ENCODE measurements at regions not wholly inside any gene's neighbourhood (a gene's known extent, or its start where the extent isn't known, plus 50 kb on each side); places are given as distances from the start of the nearest gene placed in this dataset.

GRCh38 chr2:42908518-42909200 is 116.3 kb upstream of the HAAO start:
- no peak overlapping the region for H3K27ac Mint-ChIP-seq
- H3K9me3 Mint-ChIP-seq: no peaks in the 10 kb centered on the region
- H3K4me1 Mint-ChIP-seq (ENCODE audit: low read depth): peaks cover 4% of the 10 kb centered on the region
- no peak overlapping the region for H3K4me3 Mint-ChIP-seq
- no peaks in the 10 kb centered on the region for H3K36me3 Mint-ChIP-seq (ENCODE audit: low read depth)
- H3K27me3 Mint-ChIP-seq: peaks cover 4% of the 10 kb centered on the region

GRCh38 chr2:42907835-42908234 is 115.5 kb upstream of the HAAO start:
- no peak overlapping the region for H3K4me3 Mint-ChIP-seq
- H3K36me3 Mint-ChIP-seq (ENCODE audit: low read depth): no peaks in the 10 kb centered on the region
- H3K27ac Mint-ChIP-seq: no peak overlapping the region
- H3K27me3 Mint-ChIP-seq: peaks cover 4% of the 10 kb centered on the region
- H3K9me3 Mint-ChIP-seq: no peaks in the 10 kb centered on the region
- no peaks in the 10 kb centered on the region for H3K4me1 Mint-ChIP-seq (ENCODE audit: low read depth)

- Mint-ChIP-seq H3K36me3 (ENCODE audit: low read depth) (no peaks in the 10 kb centered on the region), H3K9me3 (no peaks in the 10 kb centered on the region), H3K27me3 (peaks cover 4% of the 10 kb centered on the region), H3K4me1 (ENCODE audit: low read depth) (no peaks in the 10 kb centered on the region), H3K27ac (no peak overlapping the region), H3K4me3 (no peak overlapping the region)
These were observed 114.4 kb upstream of the HAAO start for GRCh38 chr2:42906557-42907411.

GRCh38 chr2:42906111-42906556 is 113.8 kb upstream of the HAAO start:
- Mint-ChIP-seq H3K4me3 (no peak overlapping the region), H3K9me3 (no peaks in the 10 kb centered on the region), H3K4me1 (ENCODE audit: low read depth) (no peaks in the 10 kb centered on the region), H3K27ac (no peak overlapping the region), H3K36me3 (ENCODE audit: low read depth) (no peaks in the 10 kb centered on the region), H3K27me3 (peaks cover 4% of the 10 kb centered on the region)

GRCh38 chr2:42905341-42906110 is 113.1 kb upstream of the HAAO start:
- H3K36me3 Mint-ChIP-seq (ENCODE audit: low read depth): no peaks in the 10 kb centered on the region
- H3K9me3 Mint-ChIP-seq: no peaks in the 10 kb centered on the region
- H3K4me3 Mint-ChIP-seq: no peak overlapping the region
- no peak overlapping the region for H3K27ac Mint-ChIP-seq
- no peaks in the 10 kb centered on the region for H3K4me1 Mint-ChIP-seq (ENCODE audit: low read depth)
- H3K27me3 Mint-ChIP-seq: peaks cover 4% of the 10 kb centered on the region

GRCh38 chr2:42904576-42904876 is 112.1 kb upstream of the HAAO start:
- Mint-ChIP-seq H3K36me3 (ENCODE audit: low read depth) (no peaks in the 10 kb centered on the region), H3K4me3 (no peak overlapping the region), H3K27ac (no peak overlapping the region), H3K4me1 (ENCODE audit: low read depth) (no peaks in the 10 kb centered on the region), H3K27me3 (peaks cover 4% of the 10 kb centered on the region), H3K9me3 (no peaks in the 10 kb centered on the region)

- H3K4me1 Mint-ChIP-seq (ENCODE audit: low read depth): no peaks in the 10 kb centered on the region
- H3K4me3 Mint-ChIP-seq: no peak overlapping the region
- no peaks in the 10 kb centered on the region for H3K36me3 Mint-ChIP-seq (ENCODE audit: low read depth)
- no peak overlapping the region for H3K27ac Mint-ChIP-seq
- peaks cover 4% of the 10 kb centered on the region for H3K27me3 Mint-ChIP-seq
- H3K9me3 Mint-ChIP-seq: no peaks in the 10 kb centered on the region
These were observed 111.6 kb upstream of the HAAO start for GRCh38 chr2:42903821-42904575.

GRCh38 chr2:42902939-42903709 is 110.7 kb upstream of the HAAO start:
- Mint-ChIP-seq H3K4me1 (ENCODE audit: low read depth) (no peaks in the 10 kb centered on the region), H3K27ac (no peak overlapping the region), H3K27me3 (peaks cover 4% of the 10 kb centered on the region), H3K9me3 (no peaks in the 10 kb centered on the region), H3K36me3 (ENCODE audit: low read depth) (no peaks in the 10 kb centered on the region), H3K4me3 (no peak overlapping the region)

- no peak overlapping the region for H3K27ac Mint-ChIP-seq
- H3K27me3 Mint-ChIP-seq: peaks cover 4% of the 10 kb centered on the region
- H3K36me3 Mint-ChIP-seq (ENCODE audit: low read depth): no peaks in the 10 kb centered on the region
- H3K9me3 Mint-ChIP-seq: no peaks in the 10 kb centered on the region
- no peaks in the 10 kb centered on the region for H3K4me1 Mint-ChIP-seq (ENCODE audit: low read depth)
- no peak overlapping the region for H3K4me3 Mint-ChIP-seq
These were observed 108.8 kb upstream of the HAAO start for GRCh38 chr2:42901076-42901640.

- H3K27ac Mint-ChIP-seq: no peak overlapping the region
- H3K4me1 Mint-ChIP-seq (ENCODE audit: low read depth): no peaks in the 10 kb centered on the region
- H3K27me3 Mint-ChIP-seq: no peaks in the 10 kb centered on the region
- no peak overlapping the region for H3K4me3 Mint-ChIP-seq
- H3K9me3 Mint-ChIP-seq: no peaks in the 10 kb centered on the region
- H3K36me3 Mint-ChIP-seq (ENCODE audit: low read depth): no peaks in the 10 kb centered on the region
These were observed 108.0 kb upstream of the HAAO start for GRCh38 chr2:42900289-42900891.

- no peak overlapping the region for H3K27ac Mint-ChIP-seq
- no peak overlapping the region for H3K4me3 Mint-ChIP-seq
- no peaks in the 10 kb centered on the region for H3K36me3 Mint-ChIP-seq (ENCODE audit: low read depth)
- H3K9me3 Mint-ChIP-seq: no peaks in the 10 kb centered on the region
- no peaks in the 10 kb centered on the region for H3K4me1 Mint-ChIP-seq (ENCODE audit: low read depth)
- no peaks in the 10 kb centered on the region for H3K27me3 Mint-ChIP-seq
These were observed 105.0 kb upstream of the HAAO start for GRCh38 chr2:42897358-42897757.

- no peaks in the 10 kb centered on the region for H3K9me3 Mint-ChIP-seq
- no peak overlapping the region for H3K27ac Mint-ChIP-seq
- no peaks in the 10 kb centered on the region for H3K36me3 Mint-ChIP-seq (ENCODE audit: low read depth)
- H3K4me3 Mint-ChIP-seq: no peak overlapping the region
- no peaks in the 10 kb centered on the region for H3K4me1 Mint-ChIP-seq (ENCODE audit: low read depth)
- no peaks in the 10 kb centered on the region for H3K27me3 Mint-ChIP-seq
These were observed 103.4 kb upstream of the HAAO start for GRCh38 chr2:42895791-42896135.

- H3K4me1 Mint-ChIP-seq (ENCODE audit: low read depth): no peaks in the 10 kb centered on the region
- no peak overlapping the region for H3K4me3 Mint-ChIP-seq
- no peaks in the 10 kb centered on the region for H3K27me3 Mint-ChIP-seq
- H3K36me3 Mint-ChIP-seq (ENCODE audit: low read depth): no peaks in the 10 kb centered on the region
- H3K27ac Mint-ChIP-seq: no peak overlapping the region
- no peaks in the 10 kb centered on the region for H3K9me3 Mint-ChIP-seq
These were observed 102.9 kb upstream of the HAAO start for GRCh38 chr2:42895134-42895790.
